ENCODE measurements at regions not wholly inside any gene's neighbourhood (a gene's known extent, or its start where the extent isn't known, plus 50 kb on each side); places are given as distances from the start of the nearest gene placed in this dataset.

DNA sequence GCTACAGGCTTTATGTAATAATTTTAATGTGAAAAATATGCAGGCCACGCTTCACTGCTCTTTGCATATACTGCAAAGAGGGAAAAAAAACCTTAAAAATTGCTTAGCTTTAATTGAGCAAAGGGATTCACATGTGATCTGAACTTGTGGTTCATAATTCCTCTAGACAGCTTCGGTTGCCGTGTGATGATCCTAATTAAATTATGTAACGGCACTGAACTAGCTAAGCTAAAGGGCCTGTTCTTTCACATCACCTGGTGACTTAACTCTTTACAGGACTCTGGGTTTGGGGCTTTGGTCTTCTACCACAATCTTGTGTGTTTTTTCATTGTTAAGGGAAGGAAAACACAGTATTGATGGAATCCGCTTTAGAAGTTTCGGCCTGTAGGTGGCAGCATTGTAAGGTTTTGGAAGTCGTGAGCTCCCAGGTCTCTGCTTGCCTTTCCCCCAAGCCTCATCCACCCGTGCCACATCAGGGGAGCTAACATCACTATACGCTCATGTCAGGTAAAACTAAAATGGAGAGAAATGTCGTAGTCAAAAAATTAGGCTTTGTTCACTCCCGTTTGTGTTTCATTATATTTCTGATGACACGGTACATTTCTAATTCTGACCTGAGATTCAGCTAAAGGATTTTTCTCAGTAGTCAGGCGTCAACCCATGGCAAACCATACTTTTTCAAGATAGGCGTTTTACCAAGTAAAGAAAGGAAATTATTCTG, 205.6 kb upstream of the DPH6 start:
- H3K4me1 Mint-ChIP-seq: no peaks in the 10 kb centered on the region
- ATAC-seq: peak; percentile 62
- no peak overlapping the region for H3K4me3 Mint-ChIP-seq
- no peaks in the 10 kb centered on the region for H3K27me3 Mint-ChIP-seq
- no peaks in the 10 kb centered on the region for H3K9me3 Mint-ChIP-seq
- H3K27ac Mint-ChIP-seq: no peak overlapping the region
- no peaks in the 10 kb centered on the region for H3K36me3 Mint-ChIP-seq

DNA sequence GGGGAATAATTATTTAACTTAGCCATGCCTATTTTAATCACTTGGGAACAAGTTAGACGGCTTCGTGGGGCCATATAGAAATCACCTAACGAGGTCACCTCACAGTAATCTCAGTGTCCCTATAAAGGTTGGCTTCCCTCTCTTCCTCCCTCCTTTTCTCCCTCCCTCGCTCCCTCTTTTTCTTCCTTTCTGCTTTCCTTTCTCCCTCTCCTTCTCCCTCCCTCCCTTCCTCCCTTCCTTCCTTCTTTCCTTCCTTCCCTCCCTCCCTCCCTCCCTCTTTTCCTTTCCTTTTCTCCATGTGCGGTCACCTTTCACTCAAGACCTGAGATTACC, 206.1 kb upstream of the DPH6 start:
- no peak for ATAC-seq
- no peaks in the 10 kb centered on the region for H3K4me1 Mint-ChIP-seq

DNA sequence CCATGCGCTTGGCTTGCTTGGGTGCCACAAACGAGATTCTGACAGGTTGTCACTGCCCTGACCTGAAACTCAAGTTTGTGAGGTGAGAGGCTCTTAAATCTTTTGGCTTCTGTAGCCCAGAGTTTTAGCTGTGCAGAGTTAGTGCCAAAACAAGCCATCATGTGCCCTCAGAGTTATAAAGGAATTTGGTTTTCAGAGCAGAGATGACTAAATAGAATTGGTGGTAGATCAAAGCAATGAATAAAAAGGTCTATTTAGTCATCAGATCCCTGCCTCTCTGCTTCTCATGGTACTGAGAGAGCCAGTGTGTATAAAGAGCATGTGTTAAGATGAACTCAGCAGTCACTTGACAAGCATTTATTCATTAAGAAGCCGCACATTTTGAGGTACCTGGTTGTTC, 207.5 kb upstream of the DPH6 start:
- Mint-ChIP-seq H3K27me3 (peaks cover 14% of the 10 kb centered on the region), H3K27ac (no peak overlapping the region)

More for the DNA sequence above, 206.1 kb upstream of the DPH6 start:
- no peak overlapping the region for H3K4me3 Mint-ChIP-seq
- H3K27ac Mint-ChIP-seq: no peak overlapping the region
- H3K9me3 Mint-ChIP-seq: no peaks in the 10 kb centered on the region
- H3K36me3 Mint-ChIP-seq: no peaks in the 10 kb centered on the region
- H3K27me3 Mint-ChIP-seq: peaks cover 1% of the 10 kb centered on the region

GRCh38 chr15:35755237-35755802, 209.4 kb upstream of the DPH6 start:
- H3K27ac Mint-ChIP-seq: no peak overlapping the region
- H3K9me3 Mint-ChIP-seq: no peaks in the 10 kb centered on the region
- H3K36me3 Mint-ChIP-seq: no peaks in the 10 kb centered on the region
- no peak for ATAC-seq
- no peaks in the 10 kb centered on the region for H3K4me1 Mint-ChIP-seq
- H3K27me3 Mint-ChIP-seq: peaks cover 14% of the 10 kb centered on the region
- H3K4me3 Mint-ChIP-seq: no peak overlapping the region

More for the DNA sequence above, 207.5 kb upstream of the DPH6 start:
- no peaks in the 10 kb centered on the region for H3K9me3 Mint-ChIP-seq
- H3K36me3 Mint-ChIP-seq: no peaks in the 10 kb centered on the region
- no peak for ATAC-seq
- no peaks in the 10 kb centered on the region for H3K4me1 Mint-ChIP-seq
- H3K4me3 Mint-ChIP-seq: no peak overlapping the region

DNA sequence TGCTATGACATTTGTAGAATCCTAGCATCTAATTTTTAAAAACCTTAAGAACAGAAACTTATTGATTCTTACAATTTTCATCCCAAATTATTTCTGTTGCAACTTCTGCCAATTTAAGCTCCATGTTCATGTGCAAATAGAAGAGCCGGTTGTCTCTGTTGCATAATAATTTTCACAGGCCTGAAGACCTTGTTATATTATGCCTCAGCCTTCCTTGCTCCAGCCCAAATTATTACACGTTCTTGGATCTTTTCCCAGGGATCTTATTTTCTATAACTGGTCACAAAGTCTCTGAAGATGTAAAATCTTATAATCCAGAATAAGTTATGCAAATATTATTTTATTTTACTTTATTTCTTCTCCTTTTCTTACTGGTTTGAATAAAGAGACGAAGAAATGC, 210.7 kb upstream of the DPH6 start:
- H3K27me3 Mint-ChIP-seq: peaks cover 14% of the 10 kb centered on the region
- no peaks in the 10 kb centered on the region for H3K4me1 Mint-ChIP-seq
- no peaks in the 10 kb centered on the region for H3K9me3 Mint-ChIP-seq
- H3K36me3 Mint-ChIP-seq: no peaks in the 10 kb centered on the region
- H3K4me3 Mint-ChIP-seq: no peak overlapping the region
- no peak for ATAC-seq
- no peak overlapping the region for H3K27ac Mint-ChIP-seq

GRCh38 chr15:35757361-35757760, 211.4 kb upstream of the DPH6 start:
- Mint-ChIP-seq H3K4me1 (no peaks in the 10 kb centered on the region), H3K9me3 (no peaks in the 10 kb centered on the region), H3K27ac (no peak overlapping the region), H3K36me3 (no peaks in the 10 kb centered on the region), H3K27me3 (peaks cover 14% of the 10 kb centered on the region), H3K4me3 (no peak overlapping the region)
- ATAC-seq: no peak

DNA sequence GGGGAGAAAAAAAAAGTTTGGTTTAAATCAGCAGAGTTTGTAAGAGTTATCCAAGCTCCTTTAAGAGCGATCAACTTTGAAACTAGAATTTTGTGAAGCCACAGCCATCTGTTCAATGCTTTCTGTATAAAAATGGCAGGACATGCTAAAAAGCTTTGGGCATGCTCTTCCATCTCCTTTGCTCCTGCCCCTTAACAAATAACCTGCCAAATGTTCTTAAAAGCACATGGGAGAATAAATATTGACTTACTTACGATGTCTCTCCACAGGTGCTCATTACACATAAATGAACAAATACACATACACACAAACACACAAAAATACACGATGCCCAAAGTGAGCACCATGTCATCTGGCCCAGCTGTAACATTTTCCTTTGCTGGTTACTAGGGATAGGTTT, 211.8 kb upstream of the DPH6 start:
- Mint-ChIP-seq H3K4me3 (no peak overlapping the region), H3K27ac (no peak overlapping the region), H3K4me1 (no peaks in the 10 kb centered on the region), H3K27me3 (peaks cover 14% of the 10 kb centered on the region), H3K9me3 (no peaks in the 10 kb centered on the region), H3K36me3 (no peaks in the 10 kb centered on the region)
- no peak for ATAC-seq

DNA sequence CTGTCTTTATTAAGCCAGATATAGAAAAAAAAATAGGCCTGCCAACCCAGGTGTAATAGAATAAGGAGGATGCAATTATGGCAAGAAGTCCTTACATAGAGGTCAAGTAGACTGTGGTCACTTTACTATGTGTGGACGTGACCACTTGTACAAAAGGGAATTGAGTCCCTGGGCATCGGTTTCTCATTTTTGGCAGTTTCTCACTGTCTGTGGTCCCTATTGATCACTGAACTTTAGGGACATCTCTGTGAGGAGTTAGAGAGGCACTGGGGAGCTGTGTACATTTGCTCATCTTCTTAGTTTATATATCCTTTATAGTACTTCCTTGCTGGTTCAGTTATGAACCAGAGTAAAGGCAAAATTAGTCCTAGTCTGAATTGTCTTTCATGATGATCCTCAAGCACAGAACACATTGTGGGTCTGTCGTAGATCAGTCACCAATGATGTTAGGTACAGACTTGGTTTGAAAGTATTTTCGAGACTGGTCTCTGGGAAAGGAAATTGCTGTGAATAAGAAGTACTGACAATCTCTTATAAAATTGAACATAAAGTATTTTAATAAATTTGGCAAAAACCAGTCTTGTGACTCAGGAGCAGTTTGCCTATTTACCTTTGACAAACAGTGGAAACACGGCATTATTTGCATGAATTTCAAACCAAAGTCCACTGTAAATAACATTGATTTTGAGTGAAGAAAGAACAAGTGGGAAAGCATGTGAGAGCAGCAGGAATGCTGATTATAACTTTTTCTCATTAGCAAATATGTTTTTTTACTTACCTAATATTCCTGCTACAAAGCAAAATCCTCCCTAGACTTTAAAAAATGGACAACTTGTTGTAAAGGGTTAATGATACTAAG, 218.9 kb upstream of the DPH6 start:
- ATAC-seq: no peak
- Mint-ChIP-seq H3K27ac (no peak overlapping the region), H3K36me3 (no peaks in the 10 kb centered on the region), H3K4me1 (no peaks in the 10 kb centered on the region), H3K27me3 (no peaks in the 10 kb centered on the region), H3K4me3 (no peak overlapping the region), H3K9me3 (no peaks in the 10 kb centered on the region)

- Mint-ChIP-seq H3K27me3 (no peaks in the 10 kb centered on the region), H3K4me1 (no peaks in the 10 kb centered on the region), H3K36me3 (no peaks in the 10 kb centered on the region), H3K27ac (no peak overlapping the region), H3K4me3 (no peak overlapping the region), H3K9me3 (no peaks in the 10 kb centered on the region)
- no peak for ATAC-seq
Observed at GRCh38 chr15:35768949-35769348, 223.0 kb upstream of the DPH6 start.

GRCh38 chr15:35769656-35770055, 223.7 kb upstream of the DPH6 start:
- Mint-ChIP-seq H3K4me1 (no peaks in the 10 kb centered on the region), H3K9me3 (no peaks in the 10 kb centered on the region), H3K36me3 (no peaks in the 10 kb centered on the region), H3K27me3 (no peaks in the 10 kb centered on the region), H3K27ac (no peak overlapping the region), H3K4me3 (no peak overlapping the region)
- ATAC-seq: no peak

DNA sequence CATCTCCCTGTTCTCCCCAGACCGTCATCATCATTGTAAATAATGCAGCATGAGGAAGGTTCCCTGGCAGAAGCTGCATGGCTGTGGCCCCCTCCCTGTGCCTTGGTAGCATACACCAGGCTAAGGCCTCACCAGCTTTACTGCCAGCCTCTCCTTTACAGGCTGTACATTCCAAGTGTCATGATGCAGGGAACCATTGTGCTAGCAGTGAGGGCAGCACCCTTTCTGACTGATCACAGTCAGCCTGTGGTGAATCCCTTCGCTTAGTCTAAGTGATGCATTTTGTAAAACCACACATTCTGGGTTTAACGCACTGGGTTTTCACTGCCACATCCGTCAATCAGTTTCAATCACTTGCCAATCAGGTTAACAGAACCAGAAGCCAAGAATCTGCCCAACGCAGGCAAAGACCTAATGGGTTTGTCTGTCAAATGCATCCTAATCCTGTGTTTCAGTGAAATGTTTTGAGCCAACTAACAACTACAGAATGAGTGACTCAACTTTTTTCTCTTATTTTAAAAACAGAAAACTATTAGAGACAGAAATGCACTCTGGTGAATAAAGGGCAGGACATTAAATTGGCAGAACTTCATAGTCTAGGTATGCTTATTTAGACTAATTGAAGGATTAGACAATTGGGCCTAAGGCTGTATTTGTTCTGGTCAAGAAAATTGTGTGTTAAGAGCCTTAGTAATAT, 225.9 kb upstream of the DPH6 start:
- no peak for ATAC-seq
- no peak overlapping the region for H3K27ac Mint-ChIP-seq
- no peak overlapping the region for H3K4me3 Mint-ChIP-seq
- no peaks in the 10 kb centered on the region for H3K27me3 Mint-ChIP-seq
- no peaks in the 10 kb centered on the region for H3K4me1 Mint-ChIP-seq
- H3K9me3 Mint-ChIP-seq: no peaks in the 10 kb centered on the region
- H3K36me3 Mint-ChIP-seq: no peaks in the 10 kb centered on the region

- Mint-ChIP-seq H3K27ac (no peak overlapping the region), H3K9me3 (no peaks in the 10 kb centered on the region), H3K4me1 (no peaks in the 10 kb centered on the region), H3K36me3 (no peaks in the 10 kb centered on the region), H3K4me3 (no peak overlapping the region), H3K27me3 (no peaks in the 10 kb centered on the region)
- no peak for ATAC-seq
Observed at GRCh38 chr15:35774653-35775052, 228.7 kb upstream of the DPH6 start.

DNA sequence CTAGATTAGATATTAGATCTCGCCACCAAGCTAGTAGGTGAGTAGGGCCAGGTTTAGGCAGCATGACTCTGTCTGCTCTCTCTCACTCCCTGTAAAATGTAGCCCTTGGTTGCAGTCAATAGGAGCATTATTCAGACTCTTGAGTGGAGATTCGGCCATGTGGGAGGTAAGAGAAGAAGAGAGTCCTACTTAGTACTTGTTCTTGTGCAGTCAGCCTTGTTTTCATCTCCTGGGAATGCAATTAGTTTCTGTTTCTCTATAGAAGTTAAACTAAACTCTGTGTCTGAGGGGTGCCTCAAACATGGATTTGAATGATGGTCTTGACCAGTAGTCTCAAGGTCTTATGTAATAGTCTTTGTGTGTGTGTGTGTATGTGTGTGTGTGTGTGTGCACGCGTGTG, 229.5 kb upstream of the DPH6 start:
- Mint-ChIP-seq H3K36me3 (no peaks in the 10 kb centered on the region), H3K4me1 (no peaks in the 10 kb centered on the region), H3K4me3 (no peak overlapping the region), H3K27ac (no peak overlapping the region), H3K9me3 (no peaks in the 10 kb centered on the region), H3K27me3 (no peaks in the 10 kb centered on the region)
- ATAC-seq: no peak

DNA sequence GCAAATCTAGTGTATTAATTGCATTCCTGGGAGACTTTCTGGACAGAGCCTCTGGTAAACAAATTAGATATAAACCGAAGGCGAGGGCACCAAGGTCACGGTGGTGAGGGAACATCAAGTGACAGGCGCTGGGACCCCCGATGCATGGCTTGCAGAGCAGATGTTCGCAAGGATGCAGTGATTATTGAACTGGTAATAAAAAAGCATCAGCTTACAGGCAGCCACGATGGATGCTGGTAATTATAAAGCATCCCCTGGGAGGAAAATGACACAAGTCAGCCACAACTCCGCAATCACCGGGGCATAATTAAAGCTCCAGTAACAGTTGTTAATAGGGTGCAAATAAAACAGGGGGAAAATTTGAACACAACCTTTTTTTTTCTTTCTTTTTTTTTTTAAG, 231.1 kb upstream of the DPH6 start:
- Mint-ChIP-seq H3K4me1 (no peaks in the 10 kb centered on the region), H3K4me3 (no peak overlapping the region), H3K27me3 (no peaks in the 10 kb centered on the region), H3K36me3 (no peaks in the 10 kb centered on the region), H3K27ac (no peak overlapping the region), H3K9me3 (no peaks in the 10 kb centered on the region)
- no peak for ATAC-seq

- Mint-ChIP-seq H3K36me3 (no peaks in the 10 kb centered on the region), H3K4me1 (no peaks in the 10 kb centered on the region), H3K27me3 (no peaks in the 10 kb centered on the region), H3K4me3 (no peak overlapping the region), H3K27ac (no peak overlapping the region), H3K9me3 (peaks cover 4% of the 10 kb centered on the region)
- ATAC-seq: no peak
Observed at GRCh38 chr15:35783203-35783602, 237.2 kb upstream of the DPH6 start.
